H9 (cell line): ENCODE measurements at regions not wholly inside any gene's neighbourhood (a gene's known extent, or its start where the extent isn't known, plus 50 kb on each side); places are given as distances from the start of the nearest gene placed in this dataset.
A peak's percentile ranks its signal among the peaks of the same experiment; 100 is the strongest.
"Not testable (repeated sequence)": the region's sequence is repeated elsewhere in the genome, so short reads cannot be mapped to it uniquely, and the experiment has no call there.

Source experiments
- DNase-seq: peaks from one replicate; pipeline ENCODE4 v3.0.0-alpha.2; 2017
- H2AFZ ChIP-seq: one replicate; pipeline ENCODE4 v1.6.1; 2013; ENCODE audit warnings: mild to moderate bottlenecking, low read length, control low read depth, moderate library complexity
- H2AK5ac ChIP-seq: 2 replicates; pipeline ENCODE4 v1.6.1; 2013; ENCODE audit warnings: low read length, control low read depth, mixed read lengths; ENCODE audit not compliant: insufficient read length
- H2BK120ac ChIP-seq: one replicate; pipeline ENCODE4 v1.6.1; 2013; ENCODE audit warnings: low read depth, mild to moderate bottlenecking, low read length, control low read depth, inconsistent platforms; ENCODE audit not compliant: poor library complexity, severe bottlenecking
- H2BK12ac ChIP-seq: 2 replicates; pipeline ENCODE4 v1.6.1; 2013; ENCODE audit warnings: low read length, control low read depth, mixed read lengths, low read depth; ENCODE audit not compliant: insufficient read length
- H2BK15ac ChIP-seq: 2 replicates; pipeline ENCODE4 v1.6.1; 2013; ENCODE audit warnings: low read depth, low read length, control low read depth
- H2BK20ac ChIP-seq: one replicate; pipeline ENCODE4 v1.6.1; 2013; ENCODE audit warnings: low read depth, mild to moderate bottlenecking, low read length, control low read depth, inconsistent platforms; ENCODE audit not compliant: poor library complexity, severe bottlenecking
- H2BK5ac ChIP-seq: 2 replicates; pipeline ENCODE4 v1.6.1; 2013; ENCODE audit warnings: low read length, control low read depth, mixed read lengths; ENCODE audit not compliant: insufficient read length
- H3K14ac ChIP-seq: 2 replicates; pipeline ENCODE4 v1.6.1; 2013; ENCODE audit warnings: low read length, control low read depth; ENCODE audit not compliant: insufficient read depth
- H3K18ac ChIP-seq: 2 replicates; pipeline ENCODE4 v1.6.1; 2013; ENCODE audit warnings: low read depth, mild to moderate bottlenecking, mixed read lengths, low read length, control low read depth; ENCODE audit not compliant: insufficient read length
- H3K23ac ChIP-seq: 2 replicates; pipeline ENCODE4 v1.6.1; 2013; ENCODE audit warnings: low read length, control low read depth, mixed read lengths, low read depth; ENCODE audit not compliant: insufficient read length
- H3K23me2 ChIP-seq: 2 replicates; pipeline ENCODE4 v1.6.1; 2013; ENCODE audit warnings: low read depth, mild to moderate bottlenecking, mixed read lengths, low read length, control low read depth; ENCODE audit not compliant: insufficient read length, poor library complexity, severe bottlenecking
- H3K27ac ChIP-seq: 2 replicates; pipeline ENCODE4 v1.5.1; 2013; ENCODE audit warnings: low read length, control low read depth, mixed read lengths, low read depth; ENCODE audit not compliant: insufficient read length
- H3K27me3 ChIP-seq: 2 replicates; pipeline ENCODE4 v1.6.1; 2013; ENCODE audit warnings: low read length, control low read depth, inconsistent platforms; ENCODE audit not compliant: insufficient read depth
- H3K4ac ChIP-seq: 2 replicates; pipeline ENCODE4 v1.6.1; 2013; ENCODE audit warnings: low read depth, mild to moderate bottlenecking, control low read depth, inconsistent platforms, low read length, moderate library complexity
- H3K4me1 ChIP-seq: 2 replicates; pipeline ENCODE4 v1.6.1; 2013; ENCODE audit warnings: low read length, control low read depth, inconsistent platforms; ENCODE audit not compliant: insufficient read depth
- H3K4me2 ChIP-seq: 2 replicates; pipeline ENCODE4 v1.6.1; 2013; ENCODE audit warnings: low read length, control low read depth, mixed read lengths; ENCODE audit not compliant: insufficient read length, insufficient read depth
- H3K56ac ChIP-seq: 2 replicates; pipeline ENCODE4 v1.6.1; 2013; ENCODE audit warnings: low read depth, mild to moderate bottlenecking, mixed read lengths, low read length, control low read depth; ENCODE audit not compliant: insufficient read length
- H3K79me1 ChIP-seq: 2 replicates; pipeline ENCODE4 v1.6.1; 2013; ENCODE audit warnings: low read depth, mild to moderate bottlenecking, moderate library complexity, low read length, control low read depth, inconsistent platforms; ENCODE audit not compliant: insufficient read depth, poor library complexity, severe bottlenecking
- H3K79me2 ChIP-seq: 2 replicates; pipeline ENCODE4 v1.6.1; 2013; ENCODE audit warnings: low read length, control low read depth, inconsistent platforms; ENCODE audit not compliant: insufficient read depth
- H3K9ac ChIP-seq: 2 replicates; pipeline ENCODE4 v1.6.1; 2013; ENCODE audit warnings: low read length, control low read depth, mixed read lengths; ENCODE audit not compliant: insufficient read length; ENCODE audit errors: extremely low read depth
- H3K9me3 ChIP-seq: one replicate; pipeline ENCODE4 v1.6.1; 2013; ENCODE audit warnings: low read depth, low read length, inconsistent platforms; ENCODE audit not compliant: control insufficient read depth
- H3T11ph ChIP-seq: one replicate; pipeline ENCODE4 v1.6.1; 2013; ENCODE audit warnings: mild to moderate bottlenecking, low read length, control low read depth, inconsistent platforms
- H4K20me1 ChIP-seq: one replicate; pipeline ENCODE4 v1.6.1; 2013; ENCODE audit not compliant: control insufficient read depth, insufficient read length, insufficient read depth
- H4K5ac ChIP-seq: 2 replicates; pipeline ENCODE4 v1.6.1; 2013; ENCODE audit warnings: low read depth, mild to moderate bottlenecking, mixed read lengths, low read length, control low read depth; ENCODE audit not compliant: insufficient read length
- H4K8ac ChIP-seq: replicated peaks from 2 replicates; pipeline ENCODE4 v1.6.1; 2013; ENCODE audit warnings: low read length, control low read depth, mixed read lengths, low read depth; ENCODE audit not compliant: insufficient read length
- H4K91ac ChIP-seq: 2 replicates; pipeline ENCODE4 v1.6.1; 2013; ENCODE audit warnings: low read depth, mild to moderate bottlenecking, moderate library complexity, mixed read lengths, low read length, control low read depth; ENCODE audit not compliant: insufficient read length
- H3K27ac Mint-ChIP-seq, 3 experiments: 2 replicates in 2 of 3; 3 replicates in 1 of 3; pipeline ENCODE4 v1.8.0; 2020 to 2021; ENCODE audit warnings: mixed read lengths in 3 of 3, mild to moderate bottlenecking in 1 of 3, moderate library complexity in 1 of 3
- H3K27me3 Mint-ChIP-seq: 2 replicates; pipeline ENCODE4 v1.8.0; 2021; ENCODE audit warnings: low read depth, mild to moderate bottlenecking, moderate library complexity, mixed read lengths
- H3K36me3 Mint-ChIP-seq, 3 experiments: 2 replicates in 2 of 3; 3 replicates in 1 of 3; pipeline ENCODE4 v1.8.0; 2020 to 2021; ENCODE audit warnings: low read depth in 3 of 3, mixed read lengths in 3 of 3; ENCODE audit not compliant: insufficient read depth in 1 of 3
- H3K4me1 Mint-ChIP-seq, 2 experiments: 2 replicates each; pipeline ENCODE4 v1.8.0; 2020; ENCODE audit warnings: mixed read lengths in 2 of 2
- H3K4me3 Mint-ChIP-seq, 2 experiments: 2 replicates in 1 of 2; 3 replicates in 1 of 2; pipeline ENCODE4 v1.8.0; 2020 to 2021; ENCODE audit warnings: mild to moderate bottlenecking in 2 of 2, mixed read lengths in 2 of 2, moderate library complexity in 1 of 2
- H3K9me3 Mint-ChIP-seq, 2 experiments: 2 replicates in 1 of 2; 3 replicates in 1 of 2; pipeline ENCODE4 v1.8.0; 2020; ENCODE audit warnings: mild to moderate bottlenecking in 2 of 2, mixed read lengths in 2 of 2, moderate library complexity in 1 of 2
- CTCF ChIP-seq: fragments of 200-600 bp; sonication (generic); conservative IDR thresholded peaks from 3 replicates; pipeline ENCODE4 v1.8.0; 2021; ENCODE audit warnings: antibody characterized with exemption, mild to moderate bottlenecking
- WGBS: extraction: QIAGEN DNeasy Blood & Tissue Kit; methylation state at CpG from one replicate; pipeline ENCODE4 v1.1.7; 2013; ENCODE audit warnings: missing lambda C conversion rate, low lambda C conversion rate, mixed read lengths; ENCODE audit not compliant: insufficient read length; ENCODE audit errors: extremely low coverage; 5-methylcytosine and 5-hydroxymethylcytosine counted together

- Histone ChIP-seq H3K14ac (no peak overlapping the region), H3K4ac (no peak overlapping the region), H3K9me3 (no peaks in the 10 kb centered on the region), H2BK5ac (no peak overlapping the region), H3K9ac (no peak overlapping the region), H2BK12ac (no peak overlapping the region), H3K27me3 (no peaks in the 10 kb centered on the region), H4K91ac (no peak overlapping the region), H2BK120ac (no peak overlapping the region), H3K23ac (no peak overlapping the region), H4K5ac (no peak overlapping the region), H3K18ac (no peak overlapping the region), H2AFZ (no peak overlapping the region), H3T11ph (no peak overlapping the region), H3K27ac (no peak overlapping the region), H3K56ac (no peak overlapping the region), H2BK15ac (no peak overlapping the region), H4K8ac (no peak overlapping the region), H2BK20ac (no peak overlapping the region), H3K4me2 (no peak overlapping the region), H4K20me1 (no peaks in the 10 kb centered on the region), H3K79me1 (peaks cover 9% of the 10 kb centered on the region), H2AK5ac (no peak overlapping the region), H3K4me1 (no peaks in the 10 kb centered on the region), H3K79me2 (peaks cover 3% of the 10 kb centered on the region; the same call in 1 of the 2 replicates), H3K23me2 (no peaks in the 10 kb centered on the region)
- H3K27ac Mint-ChIP-seq = peak overlapping the region in 1 of 3 experiments; percentile 3; a peak in 2 of 7 replicates
- peaks cover under 1 to 7% (median 2%) of the 10 kb centered on the region in 3 experiments; a peak in 3 of 7 replicates for H3K36me3 Mint-ChIP-seq
- no peaks in the 10 kb centered on the region for H3K27me3 Mint-ChIP-seq
- no peaks in the 10 kb centered on the region for H3K9me3 Mint-ChIP-seq
- H3K4me3 Mint-ChIP-seq = no peak overlapping the region
- no peak for DNase-seq
- H3K4me1 Mint-ChIP-seq = peaks cover 26% of the 10 kb centered on the region in 2 experiments
- no CpG with 5 or more reads among the region's 3 CpGs for WGBS
- no peak for TF ChIP-seq CTCF
Observed at GRCh38 chr18:46182633-46183358, 78.6 kb downstream of the HAUS1 start.

GRCh38 chr18:46184296-46184695 is 80.1 kb downstream of the HAUS1 start:
- Mint-ChIP-seq H3K4me1 (peaks cover 23% of the 10 kb centered on the region in 2 experiments), H3K27ac (peak overlapping the region; percentile 15 to 80 (median 59); a peak in 6 of 7 replicates)
- H4K5ac ChIP-seq, H3K23me2 ChIP-seq, H2BK5ac ChIP-seq, H2BK120ac ChIP-seq, H2BK12ac ChIP-seq, H3K9ac ChIP-seq, H3K9me3 Mint-ChIP-seq, H4K20me1 ChIP-seq, H3K56ac ChIP-seq, H3K4me2 ChIP-seq, H3K36me3 Mint-ChIP-seq, H3K79me1 ChIP-seq, H2BK20ac ChIP-seq, DNase-seq, H2BK15ac ChIP-seq, H2AFZ ChIP-seq, H3K27me3 Mint-ChIP-seq, H4K8ac ChIP-seq, H3K18ac ChIP-seq, H3K4ac ChIP-seq, H3K4me1 ChIP-seq, H3K14ac ChIP-seq, H3K9me3 ChIP-seq, H3K79me2 ChIP-seq, H4K91ac ChIP-seq, H3K23ac ChIP-seq, H3K27ac ChIP-seq, H3T11ph ChIP-seq, H2AK5ac ChIP-seq, H3K4me3 Mint-ChIP-seq, H3K27me3 ChIP-seq: not testable (repeated sequence)
- no CpG with 5 or more reads among the region's 9 CpGs for WGBS
